ENCODE measurements at regions not wholly inside any gene's neighbourhood (a gene's known extent, or its start where the extent isn't known, plus 50 kb on each side); places are given as distances from the start of the nearest gene placed in this dataset.

- FAIRE-seq: no peak
- DNase-seq (ENCODE audit: low spot score in 2 of 2): no peak
These were observed 51.5 kb upstream of the VAV3 start for GRCh38 chr1:108016451-108016920.

Data from frontal cortex (tissue), 3 donors.